PC-3 (cell line): ENCODE measurements at regions not wholly inside any gene's neighbourhood (a gene's known extent, or its start where the extent isn't known, plus 50 kb on each side); places are given as distances from the start of the nearest gene placed in this dataset.

ENCODE experiments used
- ATAC-seq: fragments of 200-7000 bp; cut with Tn5 transposase; 2 replicates; pipeline ENCODE4 v1.9.1; 2020; ENCODE audit warnings: mild to moderate bottlenecking, moderate library complexity
- BruUV-seq: library from RNA; stranded (reverse); fragments of 400-500 nt; replicated peaks from 2 replicates; lab custom pipeline; 2021; lab: Mats Ljungman, UMichigan
- CTCF ChIA-PET: fragments of 300-600 bp; sonication (Branson Sonifier 250); formaldehyde crosslinking; loops from one replicate; lab custom pipeline; 2022; ENCODE audit warnings: antibody characterized with exemption; lab: Charles Lee
- POLR2A ChIA-PET: fragments of 300-600 bp; sonication (Branson Sonifier 250); formaldehyde crosslinking; loops from one replicate; lab custom pipeline; 2022; ENCODE audit warnings: antibody characterized with exemption; ENCODE audit not compliant: unreplicated experiment; lab: Charles Lee
- DNase-seq: peaks from one replicate; pipeline ENCODE4 v3.0.0-alpha.2; 2015
- H2AFZ ChIP-seq: fragments of 300-600 bp; sonication (generic); 2 replicates; pipeline ENCODE4 v1.6.0; 2016; ENCODE audit warnings: antibody characterized with exemption, low read length
- H3F3A ChIP-seq: fragments of 300-600 bp; sonication (generic); one replicate; pipeline ENCODE4 v1.6.0; 2017; ENCODE audit warnings: antibody characterized with exemption, low read length, control low read depth, mild to moderate bottlenecking; ENCODE audit not compliant: unreplicated experiment
- H3K27ac ChIP-seq: fragments of 300-600 bp; sonication (generic); 2 replicates; pipeline ENCODE4 v1.5.1; 2016; ENCODE audit warnings: mild to moderate bottlenecking, low read length
- H3K27me3 ChIP-seq: fragments of 300-600 bp; sonication (generic); 2 replicates; pipeline ENCODE4 v1.6.1; 2016; ENCODE audit warnings: low read length, mixed read lengths
- H3K36me3 ChIP-seq: fragments of 300-600 bp; sonication (generic); 2 replicates; pipeline ENCODE4 v1.6.1; 2016; ENCODE audit warnings: low read depth, mixed run types, low read length, mixed read lengths
- H3K4me1 ChIP-seq: fragments of 300-600 bp; sonication (generic); 2 replicates; pipeline ENCODE4 v1.5.1; 2016; ENCODE audit warnings: low read length; ENCODE audit not compliant: insufficient read depth
- H3K4me2 ChIP-seq: fragments of 300-600 bp; sonication (generic); 2 replicates; pipeline ENCODE4 v1.6.0; 2016; ENCODE audit warnings: low read length
- H3K4me3 ChIP-seq: fragments of 300-600 bp; sonication (generic); 2 replicates; pipeline ENCODE4 v1.5.1; 2016; ENCODE audit warnings: mild to moderate bottlenecking, low read length, mixed read lengths
- H3K79me2 ChIP-seq: fragments of 300-600 bp; sonication (generic); 2 replicates; pipeline ENCODE4 v1.6.1; 2017; ENCODE audit warnings: low read length, mixed read lengths
- H3K9ac ChIP-seq: fragments of 300-600 bp; sonication (generic); 2 replicates; pipeline ENCODE4 v1.6.0; 2016; ENCODE audit warnings: mild to moderate bottlenecking, low read length
- H3K9me2 ChIP-seq: fragments of 300-600 bp; sonication (generic); replicated peaks from 2 replicates; pipeline ENCODE4 v1.6.1; 2016; ENCODE audit warnings: mixed run types, low read length, mixed read lengths
- H3K9me3 ChIP-seq: fragments of 300-600 bp; sonication (generic); 2 replicates; pipeline ENCODE4 v1.6.1; 2016; ENCODE audit warnings: low read length, mixed read lengths
- H4K20me1 ChIP-seq: fragments of 300-600 bp; sonication (generic); 2 replicates; pipeline ENCODE4 v1.6.1; 2016; ENCODE audit warnings: low read length, mixed read lengths
- CTCF ChIP-seq: fragments of 300-600 bp; sonication (generic); conservative IDR thresholded peaks from 2 replicates; pipeline ENCODE4 v1.5.1; 2017; ENCODE audit warnings: antibody characterized with exemption, low read depth, mild to moderate bottlenecking, low read length
- EZH2 ChIP-seq: fragments of 300-600 bp; sonication (generic); IDR thresholded peaks from one replicate; pipeline ENCODE4 v1.6.1; 2017; ENCODE audit warnings: antibody characterized with exemption, mild to moderate bottlenecking, low read length; ENCODE audit not compliant: unreplicated experiment
- EZH2phosphoT487 ChIP-seq: fragments of 300-600 bp; sonication (generic); IDR thresholded peaks from 2 replicates; pipeline ENCODE4 v1.6.1; 2018; ENCODE audit warnings: mild to moderate bottlenecking, antibody characterized with exemption, low read length, borderline replicate concordance
- intact Hi-C: fragments of 100-400 bp; cut with micrococcal nuclease; formaldehyde crosslinking; loops from 2 replicates; pipeline ENCODE4 v1.9.0; 2023

GRCh38 chr7:145681159-145681558, 435.4 kb upstream of the CNTNAP2 start:
- no peak overlapping the region for H3K4me2 ChIP-seq
- H3K27ac ChIP-seq, result no peak overlapping the region
- no peaks in the 10 kb centered on the region for H3K79me2 ChIP-seq
- no peaks in the 10 kb centered on the region for H3F3A ChIP-seq
- DNase-seq (no peak), ATAC-seq (no peak)
- no peak overlapping the region for H2AFZ ChIP-seq
- BruUV-seq, result no TSS peak
- H3K36me3 ChIP-seq, result no peaks in the 10 kb centered on the region
- intact Hi-C loops, result no loop called here
- H3K27me3 ChIP-seq, result peaks cover 14% of the 10 kb centered on the region; the same call in 1 of the 2 replicates
- H3K4me1 ChIP-seq, result no peaks in the 10 kb centered on the region
- no peak overlapping the region for H3K4me3 ChIP-seq
- ChIA-PET POLR2A (no interaction called here), CTCF (no interaction called here)
- no peaks in the 10 kb centered on the region for H4K20me1 ChIP-seq
- no peaks in the 10 kb centered on the region for H3K9me3 ChIP-seq
- no peak for TF ChIP-seq EZH2
- TF ChIP-seq CTCF, result no peak
- no peak for TF ChIP-seq EZH2phosphoT487
- no peaks in the 10 kb centered on the region for H3K9me2 ChIP-seq
- no peak overlapping the region for H3K9ac ChIP-seq

- TF ChIP-seq EZH2 (no peak), CTCF (no peak), EZH2phosphoT487 (no peak)
- Histone ChIP-seq H4K20me1 (no peaks in the 10 kb centered on the region), H3K36me3 (no peaks in the 10 kb centered on the region), H3K4me3 (no peak overlapping the region), H3K9me3 (no peaks in the 10 kb centered on the region), H3K27ac (no peak overlapping the region), H3K4me1 (no peaks in the 10 kb centered on the region), H3K9ac (no peak overlapping the region), H3K79me2 (no peaks in the 10 kb centered on the region), H2AFZ (no peak overlapping the region), H3K27me3 (0 out of 2 replicates have a peak, but pooled peaks cover 16% of the 10 kb centered on the region), H3K9me2 (no peaks in the 10 kb centered on the region), H3K4me2 (no peak overlapping the region), H3F3A (no peaks in the 10 kb centered on the region)
- POLR2A ChIA-PET, result no interaction called here
- ATAC-seq (no peak), DNase-seq (no peak)
- no TSS peak for BruUV-seq
- intact Hi-C loops, result no loop called here
- CTCF ChIA-PET, result no interaction called here
Measured at GRCh38 chr7:145665499-145666258, 450.9 kb upstream of the CNTNAP2 start.

- DNase-seq (no peak), ATAC-seq (no peak)
- Histone ChIP-seq H3F3A (no peaks in the 10 kb centered on the region), H2AFZ (no peak overlapping the region), H3K79me2 (no peaks in the 10 kb centered on the region), H3K27me3 (no peaks in the 10 kb centered on the region), H3K36me3 (no peaks in the 10 kb centered on the region), H3K27ac (no peak overlapping the region), H3K4me3 (no peak overlapping the region), H4K20me1 (no peaks in the 10 kb centered on the region), H3K9me3 (no peaks in the 10 kb centered on the region), H3K9ac (no peak overlapping the region), H3K4me2 (no peak overlapping the region), H3K4me1 (peaks cover 8% of the 10 kb centered on the region), H3K9me2 (no peaks in the 10 kb centered on the region)
- ChIA-PET CTCF (no interaction called here), POLR2A (no interaction called here)
- intact Hi-C loops, result no loop called here
- TF ChIP-seq EZH2phosphoT487, result no peak
- no TSS peak for BruUV-seq
Measured at GRCh38 chr7:145655666-145656065, 460.9 kb upstream of the CNTNAP2 start.
